HG02870 (cell line): ENCODE measurements at regions not wholly inside any gene's neighbourhood (a gene's known extent, or its start where the extent isn't known, plus 50 kb on each side); places are given as distances from the start of the nearest gene placed in this dataset.
"Not testable (repeated sequence)": the region's sequence is repeated elsewhere in the genome, so short reads cannot be mapped to it uniquely, and the experiment has no call there.

Experiments used
- ATAC-seq: cut with Tn5 transposase; IDR thresholded peaks from one replicate; pipeline ENCODE4 v1.9.1; 2021; ENCODE audit warnings: mild to moderate bottlenecking, moderate library complexity; ENCODE audit not compliant: unreplicated experiment

- no peak for ATAC-seq
Observed at GRCh38 chr12:97711392-97711791, 248.8 kb downstream of the RMST start.

GRCh38 chr12:97713270-97713669 lies 250.7 kb downstream of the RMST start:
- ATAC-seq = no peak

- ATAC-seq = no peak
Observed at GRCh38 chr12:97714107-97714563, 251.5 kb downstream of the RMST start.

GRCh38 chr12:97716356-97716755 lies 253.8 kb downstream of the RMST start:
- ATAC-seq = no peak

- not testable (repeated sequence) for ATAC-seq
Observed at GRCh38 chr12:97723801-97724200, 261.2 kb downstream of the RMST start.

GRCh38 chr12:97745406-97746101 lies 282.9 kb downstream of the RMST start:
- no peak for ATAC-seq

- no peak for ATAC-seq
Observed at GRCh38 chr12:97748298-97748697, 285.7 kb downstream of the RMST start.

GRCh38 chr12:97751704-97752103 lies 289.1 kb downstream of the RMST start:
- no peak for ATAC-seq

- ATAC-seq = no peak
Observed at GRCh38 chr12:97752129-97752528, 289.5 kb downstream of the RMST start.

GRCh38 chr12:97753332-97753731 lies 290.7 kb downstream of the RMST start:
- no peak for ATAC-seq

GRCh38 chr12:97754306-97754705 lies 291.7 kb downstream of the RMST start:
- ATAC-seq = no peak

- ATAC-seq = no peak
Observed at GRCh38 chr12:97756066-97756666, 293.6 kb downstream of the RMST start.

- no peak for ATAC-seq
Observed at GRCh38 chr12:97756741-97757140, 294.1 kb downstream of the RMST start.

- no peak for ATAC-seq
Observed at GRCh38 chr12:97757481-97758193, 295.0 kb downstream of the RMST start.

- no peak for ATAC-seq
Observed at GRCh38 chr12:97758194-97758501, 295.5 kb downstream of the RMST start.

- no peak for ATAC-seq
Observed at GRCh38 chr12:97758586-97758985, 296.0 kb downstream of the RMST start.

GRCh38 chr12:97760601-97761000 lies 298.0 kb downstream of the RMST start:
- ATAC-seq = no peak

GRCh38 chr12:97763113-97763512 lies 300.5 kb downstream of the RMST start:
- no peak for ATAC-seq

GRCh38 chr12:97764700-97765099 lies 302.1 kb downstream of the RMST start:
- no peak for ATAC-seq

GRCh38 chr12:97767347-97767746 lies 304.7 kb downstream of the RMST start:
- ATAC-seq = no peak

- ATAC-seq = no peak
Observed at GRCh38 chr12:97778111-97778510, 315.5 kb downstream of the RMST start.

- ATAC-seq = no peak
Observed at GRCh38 chr12:97781342-97781741, 318.7 kb downstream of the RMST start.
